Endothelial cell of umbilical vein (primary cell): ENCODE measurements at regions not wholly inside any gene's neighbourhood (a gene's known extent, or its start where the extent isn't known, plus 50 kb on each side); places are given as distances from the start of the nearest gene placed in this dataset.

Source experiments
- EZH2 ChIP-seq: IDR thresholded peaks from 2 replicates; pipeline ENCODE4 v1.6.1; 2012; ENCODE audit warnings: borderline replicate concordance, low read depth, mild to moderate bottlenecking, moderate library complexity, low read length, inconsistent platforms; ENCODE audit not compliant: severe bottlenecking
- FOS ChIP-seq: IDR thresholded peaks from 2 replicates; pipeline ENCODE4 v1.6.1; 2011; ENCODE audit warnings: mild to moderate bottlenecking, low read length, moderate library complexity, borderline replicate concordance; ENCODE audit not compliant: insufficient read depth
- JUN ChIP-seq: IDR thresholded peaks from 2 replicates; pipeline ENCODE4 v1.6.1; 2011; ENCODE audit warnings: borderline replicate concordance, low read depth; ENCODE audit not compliant: insufficient read length, insufficient read depth
- MAX ChIP-seq: IDR thresholded peaks from 2 replicates; pipeline ENCODE4 v1.6.1; 2011; ENCODE audit not compliant: insufficient read depth, insufficient read length
- MYC ChIP-seq: IDR thresholded peaks from one replicate; pipeline ENCODE4 v1.6.1; 2011; ENCODE audit warnings: mild to moderate bottlenecking, low read depth, low read length
- POLR2A ChIP-seq: IDR thresholded peaks from 2 replicates; pipeline ENCODE4 v1.6.1; 2012; ENCODE audit warnings: low read depth, mild to moderate bottlenecking, control low read depth, low read length
- POLR2AphosphoS5 ChIP-seq: IDR thresholded peaks from 2 replicates; pipeline ENCODE4 v1.6.1; 2012; ENCODE audit warnings: low read depth, mild to moderate bottlenecking, control low read depth, low read length, moderate library complexity; ENCODE audit not compliant: insufficient read depth
- TF ChIP-seq, protein P1 (sequence below), 2 donors: IDR thresholded peaks; 1 replicate in 1 of 2; 2 replicates in 1 of 2; pipeline ENCODE4 v1.5.1; 2011; ENCODE audit warnings: low read length in 2 of 2, mild to moderate bottlenecking in 2 of 2, moderate library complexity in 2 of 2, control low read depth in 1 of 2, inconsistent platforms in 1 of 2, low read depth in 1 of 2; ENCODE audit not compliant: insufficient read depth in 1 of 2; ENCODE audit errors: extremely low read depth in 1 of 2

GRCh38 chr10:58115218-58116050 is 152.3 kb downstream of the IPMK start:
- TF ChIP-seq, protein P1, sequence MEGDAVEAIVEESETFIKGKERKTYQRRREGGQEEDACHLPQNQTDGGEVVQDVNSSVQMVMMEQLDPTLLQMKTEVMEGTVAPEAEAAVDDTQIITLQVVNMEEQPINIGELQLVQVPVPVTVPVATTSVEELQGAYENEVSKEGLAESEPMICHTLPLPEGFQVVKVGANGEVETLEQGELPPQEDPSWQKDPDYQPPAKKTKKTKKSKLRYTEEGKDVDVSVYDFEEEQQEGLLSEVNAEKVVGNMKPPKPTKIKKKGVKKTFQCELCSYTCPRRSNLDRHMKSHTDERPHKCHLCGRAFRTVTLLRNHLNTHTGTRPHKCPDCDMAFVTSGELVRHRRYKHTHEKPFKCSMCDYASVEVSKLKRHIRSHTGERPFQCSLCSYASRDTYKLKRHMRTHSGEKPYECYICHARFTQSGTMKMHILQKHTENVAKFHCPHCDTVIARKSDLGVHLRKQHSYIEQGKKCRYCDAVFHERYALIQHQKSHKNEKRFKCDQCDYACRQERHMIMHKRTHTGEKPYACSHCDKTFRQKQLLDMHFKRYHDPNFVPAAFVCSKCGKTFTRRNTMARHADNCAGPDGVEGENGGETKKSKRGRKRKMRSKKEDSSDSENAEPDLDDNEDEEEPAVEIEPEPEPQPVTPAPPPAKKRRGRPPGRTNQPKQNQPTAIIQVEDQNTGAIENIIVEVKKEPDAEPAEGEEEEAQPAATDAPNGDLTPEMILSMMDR (IDR thresholded peaks at IDR 0.05; ENCODE audit: extremely low read depth in 1 of 2, insufficient read depth in 1 of 2, low read depth in 1 of 2, low read length in 2 of 2): no peak
- no peak for TF ChIP-seq POLR2A
- TF ChIP-seq MAX: no peak
- no peak for TF ChIP-seq EZH2
- no peak for TF ChIP-seq MYC
- TF ChIP-seq FOS: no peak
- TF ChIP-seq JUN: no peak
- TF ChIP-seq POLR2AphosphoS5: no peak
